MCF 10A (cell line): ENCODE measurements at regions not wholly inside any gene's neighbourhood (a gene's known extent, or its start where the extent isn't known, plus 50 kb on each side); places are given as distances from the start of the nearest gene placed in this dataset.

Source experiments
- BruUV-seq: library from RNA; stranded (reverse); fragments of 400-500 nt; replicated peaks from 2 replicates; lab custom pipeline; 2021; lab: Mats Ljungman, UMichigan
- CTCF ChIA-PET: fragments of 300-600 bp; sonication (Branson Sonifier 250); formaldehyde crosslinking; extraction: SDS; loops from one replicate; lab custom pipeline; 2021; ENCODE audit warnings: antibody characterized with exemption, inconsistent platforms; lab: Yijun Ruan, JAX
- POLR2A ChIA-PET: fragments of 300-600, 350-650 bp; sonication (Branson Sonifier 250); formaldehyde crosslinking; extraction: SDS; loops from one replicate; lab custom pipeline; 2020; ENCODE audit warnings: antibody characterized with exemption, inconsistent platforms; lab: Yijun Ruan, JAX
- DNase-seq: peaks from one replicate; pipeline ENCODE4 v3.0.0-alpha.2; 2018; ENCODE audit not compliant: unreplicated experiment
- H3K27ac Mint-ChIP-seq: one replicate; pipeline ENCODE4 v1.8.0; 2022; ENCODE audit warnings: mild to moderate bottlenecking, low read depth, mixed read lengths; ENCODE audit not compliant: unreplicated experiment
- H3K27me3 Mint-ChIP-seq: one replicate; pipeline ENCODE4 v1.8.0; 2022; ENCODE audit warnings: mixed read lengths; ENCODE audit not compliant: insufficient read depth, unreplicated experiment
- H3K36me3 Mint-ChIP-seq: one replicate; pipeline ENCODE4 v1.8.0; 2022; ENCODE audit warnings: mild to moderate bottlenecking, moderate library complexity, mixed read lengths; ENCODE audit not compliant: insufficient read depth, unreplicated experiment
- H3K4me1 Mint-ChIP-seq: one replicate; pipeline ENCODE4 v1.8.0; 2022; ENCODE audit warnings: mixed read lengths; ENCODE audit not compliant: insufficient read depth, unreplicated experiment
- H3K4me3 Mint-ChIP-seq: one replicate; pipeline ENCODE4 v1.8.0; 2022; ENCODE audit warnings: mild to moderate bottlenecking, moderate library complexity, mixed read lengths; ENCODE audit not compliant: unreplicated experiment
- H3K9me3 Mint-ChIP-seq: one replicate; pipeline ENCODE4 v1.8.0; 2022; ENCODE audit warnings: mixed read lengths; ENCODE audit not compliant: unreplicated experiment
- CTCF ChIP-seq: fragments of 200-600 bp; IDR thresholded peaks from one replicate; pipeline ENCODE4 v1.8.0; 2022; ENCODE audit warnings: antibody characterized with exemption, mild to moderate bottlenecking; ENCODE audit not compliant: unreplicated experiment
- intact Hi-C: fragments of 100-400 bp; cut with micrococcal nuclease; formaldehyde crosslinking; loops from 2 replicates; pipeline ENCODE4 v1.14.1; 2022

- no TSS peak for BruUV-seq
- Mint-ChIP-seq H3K9me3 (no peaks in the 10 kb centered on the region), H3K4me1 (no peaks in the 10 kb centered on the region), H3K36me3 (no peaks in the 10 kb centered on the region), H3K27me3 (no peaks in the 10 kb centered on the region), H3K4me3 (no peak overlapping the region), H3K27ac (no peak overlapping the region)
- TF ChIP-seq CTCF: no peak
- CTCF ChIA-PET: interaction anchor here (0.6 to 1.0 kb wide), 4 partner anchors 16 to 1024 kb away, joined by 3 to 5 read pairs (median 4); no protein-coding TSS in a partner anchor
- intact Hi-C loops: no loop called here
- POLR2A ChIA-PET: interaction anchor here (0.6 to 1.0 kb wide), 3 partner anchors 16 to 55 kb away, joined by 3 read pairs; no protein-coding TSS in a partner anchor
- DNase-seq: no peak
These were observed 96.6 kb downstream of the NOC3L start for GRCh38 chr10:94266091-94266490.

GRCh38 chr10:94268652-94269051 lies 94.1 kb downstream of the NOC3L start:
- intact Hi-C loops: no loop called here
- H3K27ac Mint-ChIP-seq: no peak overlapping the region
- H3K4me3 Mint-ChIP-seq: no peak overlapping the region
- H3K36me3 Mint-ChIP-seq: no peaks in the 10 kb centered on the region
- TF ChIP-seq CTCF: no peak
- BruUV-seq: no TSS peak
- ChIA-PET POLR2A (no interaction called here), CTCF (no interaction called here)
- no peaks in the 10 kb centered on the region for H3K4me1 Mint-ChIP-seq
- peaks cover 8% of the 10 kb centered on the region for H3K9me3 Mint-ChIP-seq
- no peaks in the 10 kb centered on the region for H3K27me3 Mint-ChIP-seq
- DNase-seq: no peak

GRCh38 chr10:94274142-94274787 lies 88.5 kb downstream of the NOC3L start:
- DNase-seq: no peak
- Mint-ChIP-seq H3K27me3 (no peaks in the 10 kb centered on the region), H3K4me3 (no peak overlapping the region), H3K36me3 (no peaks in the 10 kb centered on the region), H3K9me3 (peaks cover 8% of the 10 kb centered on the region), H3K4me1 (no peaks in the 10 kb centered on the region), H3K27ac (no peak overlapping the region)
- POLR2A ChIA-PET: no interaction called here
- TF ChIP-seq CTCF: no peak
- no TSS peak for BruUV-seq
- intact Hi-C loops: no loop called here
- CTCF ChIA-PET: interaction anchor here (0.5 to 1.1 kb wide), 3 partner anchors 10 to 233 kb away, joined by 3 read pairs; no protein-coding TSS in a partner anchor

- no peak overlapping the region for H3K4me3 Mint-ChIP-seq
- H3K9me3 Mint-ChIP-seq: peaks cover 8% of the 10 kb centered on the region
- TF ChIP-seq CTCF: no peak
- H3K36me3 Mint-ChIP-seq: no peaks in the 10 kb centered on the region
- no TSS peak for BruUV-seq
- POLR2A ChIA-PET: no interaction called here
- H3K4me1 Mint-ChIP-seq: no peaks in the 10 kb centered on the region
- H3K27ac Mint-ChIP-seq: no peak overlapping the region
- intact Hi-C loops: no loop called here
- H3K27me3 Mint-ChIP-seq: no peaks in the 10 kb centered on the region
- CTCF ChIA-PET: interaction anchor here (0.6 to 0.9 kb wide), 3 partner anchors 12 to 355 kb away, joined by 3 to 5 read pairs (median 3); no protein-coding TSS in a partner anchor
- no peak for DNase-seq
These were observed 86.6 kb downstream of the NOC3L start for GRCh38 chr10:94276140-94276539.
